ENCODE measurements at regions not wholly inside any gene's neighbourhood (a gene's known extent, or its start where the extent isn't known, plus 50 kb on each side); places are given as distances from the start of the nearest gene placed in this dataset.

DNA sequence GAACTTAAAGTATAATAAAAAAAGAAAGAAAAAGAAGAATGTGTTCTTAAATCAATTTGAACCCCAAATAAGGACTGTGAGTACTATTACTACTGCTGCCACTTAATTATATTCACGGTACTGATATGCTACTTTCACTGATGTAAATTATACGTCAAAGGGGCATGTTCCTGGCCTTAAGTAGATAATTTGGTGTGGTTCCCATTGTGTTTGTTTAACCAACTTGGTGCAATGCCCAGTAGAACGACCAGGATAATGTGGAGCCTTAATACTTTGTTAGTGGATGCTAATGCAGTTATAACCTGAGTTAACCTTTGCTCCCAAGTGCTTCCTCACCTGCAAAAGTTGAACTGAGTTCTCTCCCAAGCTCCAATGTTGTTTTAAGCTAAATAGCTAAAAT is 142.0 kb downstream of the NR4A2 start:
- DNase-seq (ENCODE audit: insufficient read length, low spot score), result no peak
- TF ChIP-seq CTCF (IDR thresholded peaks at IDR 0.05; ENCODE audit: insufficient read depth, missing control alignments), result no peak
- FAIRE-seq, result no peak

DNA sequence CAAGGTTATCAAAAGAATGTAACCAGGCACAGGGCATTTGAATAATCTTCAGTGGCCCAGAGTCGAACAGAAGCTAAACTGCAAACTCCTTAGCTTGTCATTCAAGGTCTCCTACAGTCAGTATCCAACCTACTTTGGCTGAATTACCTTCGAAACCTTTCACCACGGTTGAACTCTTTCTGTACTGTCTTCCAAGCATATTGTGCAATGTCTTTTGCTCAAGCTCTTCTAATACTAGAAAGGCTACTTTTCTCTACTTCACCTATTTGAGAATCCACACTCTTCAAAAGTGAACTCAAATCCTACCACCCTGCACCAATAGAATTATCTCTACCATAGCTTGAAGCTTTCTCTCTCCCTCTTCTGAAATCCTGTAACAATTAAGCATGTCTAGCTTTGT is 142.9 kb downstream of the NR4A2 start:
- DNase-seq (ENCODE audit: insufficient read length, low spot score), result no peak
- TF ChIP-seq CTCF (IDR thresholded peaks at IDR 0.05; ENCODE audit: insufficient read depth, missing control alignments), result no peak
- no peak for FAIRE-seq

- TF ChIP-seq CTCF (IDR thresholded peaks at IDR 0.05; ENCODE audit: insufficient read depth, missing control alignments), result no peak
- no peak for DNase-seq (ENCODE audit: insufficient read length, low spot score)
- FAIRE-seq, result no peak
Measured at GRCh38 chr2:156189143-156189542, 143.4 kb downstream of the NR4A2 start.

- no peak for TF ChIP-seq CTCF (IDR thresholded peaks at IDR 0.05; ENCODE audit: insufficient read depth, missing control alignments)
- DNase-seq (ENCODE audit: insufficient read length, low spot score), result no peak
- no peak for FAIRE-seq
Measured at GRCh38 chr2:156182132-156182531, 150.4 kb downstream of the NR4A2 start.

- no peak for DNase-seq (ENCODE audit: insufficient read length, low spot score)
- no peak for TF ChIP-seq CTCF (IDR thresholded peaks at IDR 0.05; ENCODE audit: insufficient read depth, missing control alignments)
- FAIRE-seq, result no peak
Measured at GRCh38 chr2:156181208-156181607, 151.3 kb downstream of the NR4A2 start.

- DNase-seq (ENCODE audit: insufficient read length, low spot score), result no peak
- no peak for FAIRE-seq
- TF ChIP-seq CTCF (IDR thresholded peaks at IDR 0.05; ENCODE audit: insufficient read depth, missing control alignments), result no peak
Measured at GRCh38 chr2:156177654-156178053, 154.9 kb downstream of the NR4A2 start.

- DNase-seq (ENCODE audit: insufficient read length, low spot score) (no peak), FAIRE-seq (no peak)
- TF ChIP-seq CTCF (IDR thresholded peaks at IDR 0.05; ENCODE audit: insufficient read depth, missing control alignments), result no peak
Measured at GRCh38 chr2:156175946-156176345, 156.6 kb downstream of the NR4A2 start.

All from D721Med (cell line).